ENCODE measurements at regions not wholly inside any gene's neighbourhood (a gene's known extent, or its start where the extent isn't known, plus 50 kb on each side); places are given as distances from the start of the nearest gene placed in this dataset.
"Not testable (repeated sequence)": the region's sequence is repeated elsewhere in the genome, so short reads cannot be mapped to it uniquely, and the experiment has no call there.

DNA sequence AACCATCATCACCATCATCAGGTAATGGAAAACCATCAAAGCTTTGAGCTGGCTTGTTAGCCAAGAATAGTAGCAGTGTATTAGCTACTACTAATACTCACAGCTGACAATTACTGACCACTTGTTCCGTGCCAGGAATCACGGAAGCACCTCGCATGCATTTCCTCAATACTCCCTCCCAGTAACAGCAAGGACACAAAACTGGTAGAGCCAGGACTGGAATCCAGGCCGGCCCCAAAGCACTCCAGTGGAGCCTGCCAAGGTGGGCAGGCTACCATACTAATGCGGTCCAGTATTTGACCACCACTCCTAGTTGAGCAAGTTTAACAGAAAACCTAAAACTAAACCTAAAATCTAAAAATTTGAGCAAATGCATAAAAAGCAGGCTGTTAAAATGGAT is 107.2 kb upstream of the LPCAT1 start:
- not testable (repeated sequence) for TF ChIP-seq EZH2 (IDR thresholded peaks at IDR 0.05); ZFX (IDR thresholded peaks at IDR 0.05); POLR2AphosphoS5 (IDR thresholded peaks at IDR 0.05; ENCODE audit: low read depth, low read length); ZNF274 (IDR thresholded peaks at IDR 0.05; ENCODE audit: low read depth, low read length); RAD21 (IDR thresholded peaks at IDR 0.05; ENCODE audit: low read depth); EGR1 (IDR thresholded peaks at IDR 0.05; ENCODE audit: low read depth)
- TF ChIP-seq, protein P1, sequence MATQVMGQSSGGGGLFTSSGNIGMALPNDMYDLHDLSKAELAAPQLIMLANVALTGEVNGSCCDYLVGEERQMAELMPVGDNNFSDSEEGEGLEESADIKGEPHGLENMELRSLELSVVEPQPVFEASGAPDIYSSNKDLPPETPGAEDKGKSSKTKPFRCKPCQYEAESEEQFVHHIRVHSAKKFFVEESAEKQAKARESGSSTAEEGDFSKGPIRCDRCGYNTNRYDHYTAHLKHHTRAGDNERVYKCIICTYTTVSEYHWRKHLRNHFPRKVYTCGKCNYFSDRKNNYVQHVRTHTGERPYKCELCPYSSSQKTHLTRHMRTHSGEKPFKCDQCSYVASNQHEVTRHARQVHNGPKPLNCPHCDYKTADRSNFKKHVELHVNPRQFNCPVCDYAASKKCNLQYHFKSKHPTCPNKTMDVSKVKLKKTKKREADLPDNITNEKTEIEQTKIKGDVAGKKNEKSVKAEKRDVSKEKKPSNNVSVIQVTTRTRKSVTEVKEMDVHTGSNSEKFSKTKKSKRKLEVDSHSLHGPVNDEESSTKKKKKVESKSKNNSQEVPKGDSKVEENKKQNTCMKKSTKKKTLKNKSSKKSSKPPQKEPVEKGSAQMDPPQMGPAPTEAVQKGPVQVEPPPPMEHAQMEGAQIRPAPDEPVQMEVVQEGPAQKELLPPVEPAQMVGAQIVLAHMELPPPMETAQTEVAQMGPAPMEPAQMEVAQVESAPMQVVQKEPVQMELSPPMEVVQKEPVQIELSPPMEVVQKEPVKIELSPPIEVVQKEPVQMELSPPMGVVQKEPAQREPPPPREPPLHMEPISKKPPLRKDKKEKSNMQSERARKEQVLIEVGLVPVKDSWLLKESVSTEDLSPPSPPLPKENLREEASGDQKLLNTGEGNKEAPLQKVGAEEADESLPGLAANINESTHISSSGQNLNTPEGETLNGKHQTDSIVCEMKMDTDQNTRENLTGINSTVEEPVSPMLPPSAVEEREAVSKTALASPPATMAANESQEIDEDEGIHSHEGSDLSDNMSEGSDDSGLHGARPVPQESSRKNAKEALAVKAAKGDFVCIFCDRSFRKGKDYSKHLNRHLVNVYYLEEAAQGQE (IDR thresholded peaks at IDR 0.05; ENCODE audit: low read depth) = not testable (repeated sequence)
- TF ChIP-seq, protein P2, sequence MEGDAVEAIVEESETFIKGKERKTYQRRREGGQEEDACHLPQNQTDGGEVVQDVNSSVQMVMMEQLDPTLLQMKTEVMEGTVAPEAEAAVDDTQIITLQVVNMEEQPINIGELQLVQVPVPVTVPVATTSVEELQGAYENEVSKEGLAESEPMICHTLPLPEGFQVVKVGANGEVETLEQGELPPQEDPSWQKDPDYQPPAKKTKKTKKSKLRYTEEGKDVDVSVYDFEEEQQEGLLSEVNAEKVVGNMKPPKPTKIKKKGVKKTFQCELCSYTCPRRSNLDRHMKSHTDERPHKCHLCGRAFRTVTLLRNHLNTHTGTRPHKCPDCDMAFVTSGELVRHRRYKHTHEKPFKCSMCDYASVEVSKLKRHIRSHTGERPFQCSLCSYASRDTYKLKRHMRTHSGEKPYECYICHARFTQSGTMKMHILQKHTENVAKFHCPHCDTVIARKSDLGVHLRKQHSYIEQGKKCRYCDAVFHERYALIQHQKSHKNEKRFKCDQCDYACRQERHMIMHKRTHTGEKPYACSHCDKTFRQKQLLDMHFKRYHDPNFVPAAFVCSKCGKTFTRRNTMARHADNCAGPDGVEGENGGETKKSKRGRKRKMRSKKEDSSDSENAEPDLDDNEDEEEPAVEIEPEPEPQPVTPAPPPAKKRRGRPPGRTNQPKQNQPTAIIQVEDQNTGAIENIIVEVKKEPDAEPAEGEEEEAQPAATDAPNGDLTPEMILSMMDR (IDR thresholded peaks at IDR 0.05 in 2 of 3, conservative IDR thresholded peaks at IDR 0.05 in 1 of 3; ENCODE audit: borderline replicate concordance in 1 of 3, insufficient read depth in 1 of 3, low read depth in 2 of 3, low read length in 2 of 3) = not testable (repeated sequence)
